ENCODE measurements at regions not wholly inside any gene's neighbourhood (a gene's known extent, or its start where the extent isn't known, plus 50 kb on each side); places are given as distances from the start of the nearest gene placed in this dataset.

DNA sequence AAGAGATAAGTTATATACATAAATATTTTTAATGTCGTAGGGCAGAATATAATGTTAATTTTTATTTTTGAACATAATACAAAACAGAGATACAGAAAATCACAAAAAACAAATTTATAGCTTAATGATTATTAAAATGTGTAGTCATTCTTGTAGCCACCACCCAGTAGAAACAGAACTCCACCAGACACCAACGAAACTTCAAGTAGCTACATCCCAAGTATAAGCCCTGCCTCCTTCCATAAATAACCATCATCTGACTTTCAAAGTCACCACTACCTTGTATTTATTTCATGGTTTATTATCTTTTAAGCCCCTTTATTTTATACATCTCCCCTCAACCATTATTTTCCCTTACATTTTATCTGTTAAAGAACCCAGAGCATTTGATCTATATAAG, 111.9 kb upstream of the ZWINT start:
- no peak overlapping the region for H4K12ac ChIP-seq (ENCODE audit: low read depth, low read length)
- H4K8ac ChIP-seq (ENCODE audit: low read depth, low read length), result no peak overlapping the region
- H3K27me3 ChIP-seq (ENCODE audit: insufficient read depth, low read length), result no peaks in the 10 kb centered on the region
- no peak overlapping the region for H2BK5ac ChIP-seq (ENCODE audit: low read depth, low read length, poor library complexity)
- H3K14ac ChIP-seq (ENCODE audit: low read length), result no peak overlapping the region
- no peaks in the 10 kb centered on the region for H3K79me2 ChIP-seq (ENCODE audit: control insufficient read depth, insufficient read depth, low read length, poor library complexity)
- DNase-seq, result no peak
- H2AFZ ChIP-seq (ENCODE audit: insufficient read depth, low read length, poor library complexity), result no peak overlapping the region
- H2BK120ac ChIP-seq (ENCODE audit: insufficient read depth, low read length, poor library complexity), result no peak overlapping the region
- no peaks in the 10 kb centered on the region for H3K36me3 ChIP-seq (ENCODE audit: control insufficient read depth in 1 of 2, insufficient read depth in 2 of 2, low read length in 2 of 2)
- no peak overlapping the region for H2AK5ac ChIP-seq (ENCODE audit: low read length)
- H3K4me2 ChIP-seq (ENCODE audit: low read length), result no peak overlapping the region
- H3K9me3 ChIP-seq (ENCODE audit: insufficient read depth, low read depth, low read length), result no peaks in the 10 kb centered on the region
- H2BK12ac ChIP-seq (ENCODE audit: low read length), result no peak overlapping the region
- H4K91ac ChIP-seq (ENCODE audit: low read depth, low read length), result no peak overlapping the region
- WGBS (ENCODE audit: extremely low coverage, insufficient coverage, insufficient read length), result no CpG with 5 or more reads among the region's 2 CpGs
- no peak overlapping the region for H3K18ac ChIP-seq (ENCODE audit: low read length)
- no peak overlapping the region for H3K9ac ChIP-seq (ENCODE audit: low read length)
- H3K4ac ChIP-seq (ENCODE audit: low read depth, low read length), result no peak overlapping the region
- no peak overlapping the region for H3K4me3 ChIP-seq (ENCODE audit: low read depth, low read length)
- H3K4me1 ChIP-seq (ENCODE audit: control insufficient read depth in 1 of 2, insufficient read depth in 2 of 2, low read length in 2 of 2), result no peaks in the 10 kb centered on the region
- H3K23ac ChIP-seq (ENCODE audit: low read length), result no peak overlapping the region
- H3K27ac ChIP-seq (ENCODE audit: low read depth, low read length), result no peak overlapping the region
- no peaks in the 10 kb centered on the region for H3K79me1 ChIP-seq (ENCODE audit: low read length)

DNA sequence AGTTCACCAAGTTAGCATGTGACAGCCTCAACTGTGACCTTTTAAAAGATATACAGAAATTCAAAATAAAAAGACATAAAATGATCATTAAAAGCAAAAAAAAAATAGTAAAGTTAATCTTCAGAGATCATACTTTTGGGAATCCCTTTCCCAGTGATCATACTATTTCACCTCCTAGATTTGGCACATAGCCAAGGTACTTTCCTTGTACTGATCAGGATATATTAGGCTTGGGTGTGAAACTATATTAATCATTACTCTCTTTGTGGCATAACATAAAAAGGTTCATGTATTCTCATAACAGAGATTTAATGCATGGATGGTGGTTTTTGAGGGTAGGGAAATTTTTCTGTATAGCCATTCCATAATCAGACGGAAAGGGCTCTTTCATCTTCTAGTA, 109.6 kb upstream of the ZWINT start:
- Histone ChIP-seq H3K79me1 (ENCODE audit: low read length) (no peaks in the 10 kb centered on the region), H3K23ac (ENCODE audit: low read length) (no peak overlapping the region), H4K8ac (ENCODE audit: low read depth, low read length) (no peak overlapping the region), H3K27ac (ENCODE audit: low read depth, low read length) (no peak overlapping the region), H3K4me1 (ENCODE audit: control insufficient read depth in 1 of 2, insufficient read depth in 2 of 2, low read length in 2 of 2) (no peaks in the 10 kb centered on the region), H3K79me2 (ENCODE audit: control insufficient read depth, insufficient read depth, low read length, poor library complexity) (no peaks in the 10 kb centered on the region), H3K14ac (ENCODE audit: low read length) (no peak overlapping the region), H3K36me3 (ENCODE audit: control insufficient read depth in 1 of 2, insufficient read depth in 2 of 2, low read length in 2 of 2) (no peaks in the 10 kb centered on the region), H2BK5ac (ENCODE audit: low read depth, low read length, poor library complexity) (no peak overlapping the region), H4K91ac (ENCODE audit: low read depth, low read length) (no peak overlapping the region), H3K27me3 (ENCODE audit: insufficient read depth, low read length) (no peaks in the 10 kb centered on the region), H3K18ac (ENCODE audit: low read length) (no peak overlapping the region), H2BK12ac (ENCODE audit: low read length) (no peak overlapping the region), H3K4ac (ENCODE audit: low read depth, low read length) (no peak overlapping the region), H2AK5ac (ENCODE audit: low read length) (no peak overlapping the region), H3K4me3 (ENCODE audit: low read depth, low read length) (no peak overlapping the region), H3K9ac (ENCODE audit: low read length) (no peak overlapping the region), H2AFZ (ENCODE audit: insufficient read depth, low read length, poor library complexity) (no peak overlapping the region), H2BK120ac (ENCODE audit: insufficient read depth, low read length, poor library complexity) (no peak overlapping the region), H4K12ac (ENCODE audit: low read depth, low read length) (no peak overlapping the region), H3K4me2 (ENCODE audit: low read length) (no peak overlapping the region), H3K9me3 (ENCODE audit: insufficient read depth, low read depth, low read length) (no peaks in the 10 kb centered on the region)
- DNase-seq, result no peak
- no CpG with 5 or more reads among the region's 1 CpG for WGBS (ENCODE audit: extremely low coverage, insufficient coverage, insufficient read length)

DNA sequence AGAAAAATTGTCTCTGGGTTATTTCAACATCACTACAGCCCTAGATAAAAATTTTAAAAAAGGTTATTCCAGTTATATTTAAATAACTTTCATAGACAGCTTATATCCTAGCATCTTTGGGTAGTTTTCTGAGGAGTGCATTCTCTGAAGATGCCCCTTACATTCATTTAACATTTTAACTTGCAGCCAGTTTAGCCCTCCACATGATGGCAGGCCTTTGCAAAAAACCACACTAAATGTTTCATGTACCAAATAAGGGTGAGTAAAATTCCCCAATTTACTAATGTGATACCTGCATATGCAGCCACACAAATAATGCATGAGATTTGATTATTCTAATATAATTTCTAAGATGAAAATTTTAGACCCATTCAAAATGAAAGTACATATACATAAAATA, 108.4 kb upstream of the ZWINT start:
- Histone ChIP-seq H3K79me2 (ENCODE audit: control insufficient read depth, insufficient read depth, low read length, poor library complexity) (no peaks in the 10 kb centered on the region), H3K4me2 (ENCODE audit: low read length) (no peak overlapping the region)

GRCh38 chr10:56466005-56466404, 104.9 kb upstream of the ZWINT start:
- Histone ChIP-seq H3K18ac (ENCODE audit: low read length) (no peak overlapping the region), H3K4ac (ENCODE audit: low read depth, low read length) (no peak overlapping the region), H3K23ac (ENCODE audit: low read length) (no peak overlapping the region), H3K79me1 (ENCODE audit: low read length) (no peaks in the 10 kb centered on the region), H2BK120ac (ENCODE audit: insufficient read depth, low read length, poor library complexity) (no peak overlapping the region), H3K4me1 (ENCODE audit: control insufficient read depth in 1 of 2, insufficient read depth in 2 of 2, low read length in 2 of 2) (no peaks in the 10 kb centered on the region), H2BK12ac (ENCODE audit: low read length) (no peak overlapping the region), H3K36me3 (ENCODE audit: control insufficient read depth in 1 of 2, insufficient read depth in 2 of 2, low read length in 2 of 2) (no peaks in the 10 kb centered on the region), H4K8ac (ENCODE audit: low read depth, low read length) (no peak overlapping the region), H2AFZ (ENCODE audit: insufficient read depth, low read length, poor library complexity) (no peak overlapping the region), H2AK5ac (ENCODE audit: low read length) (no peak overlapping the region), H3K4me3 (ENCODE audit: low read depth, low read length) (no peak overlapping the region), H3K9me3 (ENCODE audit: insufficient read depth, low read depth, low read length) (no peaks in the 10 kb centered on the region), H2BK5ac (ENCODE audit: low read depth, low read length, poor library complexity) (no peak overlapping the region), H4K91ac (ENCODE audit: low read depth, low read length) (no peak overlapping the region), H3K4me2 (ENCODE audit: low read length) (no peak overlapping the region), H3K27me3 (ENCODE audit: insufficient read depth, low read length) (no peaks in the 10 kb centered on the region), H3K79me2 (ENCODE audit: control insufficient read depth, insufficient read depth, low read length, poor library complexity) (no peaks in the 10 kb centered on the region), H4K12ac (ENCODE audit: low read depth, low read length) (no peak overlapping the region), H3K14ac (ENCODE audit: low read length) (no peak overlapping the region), H3K9ac (ENCODE audit: low read length) (no peak overlapping the region), H3K27ac (ENCODE audit: low read depth, low read length) (no peak overlapping the region)
- DNase-seq, result no peak
- WGBS (ENCODE audit: extremely low coverage, insufficient coverage, insufficient read length), result no CpG with 5 or more reads among the region's 6 CpGs

More for the DNA sequence above, 108.4 kb upstream of the ZWINT start:
- Histone ChIP-seq H3K36me3 (ENCODE audit: control insufficient read depth in 1 of 2, insufficient read depth in 2 of 2, low read length in 2 of 2) (no peaks in the 10 kb centered on the region), H3K4me1 (ENCODE audit: control insufficient read depth in 1 of 2, insufficient read depth in 2 of 2, low read length in 2 of 2) (no peaks in the 10 kb centered on the region), H3K18ac (ENCODE audit: low read length) (no peak overlapping the region), H3K9me3 (ENCODE audit: insufficient read depth, low read depth, low read length) (no peaks in the 10 kb centered on the region), H2AK5ac (ENCODE audit: low read length) (no peak overlapping the region), H3K27me3 (ENCODE audit: insufficient read depth, low read length) (no peaks in the 10 kb centered on the region), H4K91ac (ENCODE audit: low read depth, low read length) (no peak overlapping the region), H2BK5ac (ENCODE audit: low read depth, low read length, poor library complexity) (no peak overlapping the region), H3K4me3 (ENCODE audit: low read depth, low read length) (no peak overlapping the region), H2AFZ (ENCODE audit: insufficient read depth, low read length, poor library complexity) (no peak overlapping the region), H4K8ac (ENCODE audit: low read depth, low read length) (no peak overlapping the region), H3K4ac (ENCODE audit: low read depth, low read length) (no peak overlapping the region), H3K27ac (ENCODE audit: low read depth, low read length) (no peak overlapping the region), H3K14ac (ENCODE audit: low read length) (no peak overlapping the region), H4K12ac (ENCODE audit: low read depth, low read length) (no peak overlapping the region), H3K9ac (ENCODE audit: low read length) (no peak overlapping the region), H2BK12ac (ENCODE audit: low read length) (no peak overlapping the region), H2BK120ac (ENCODE audit: insufficient read depth, low read length, poor library complexity) (no peak overlapping the region), H3K23ac (ENCODE audit: low read length) (no peak overlapping the region), H3K79me1 (ENCODE audit: low read length) (no peaks in the 10 kb centered on the region)
- no peak for DNase-seq

DNA sequence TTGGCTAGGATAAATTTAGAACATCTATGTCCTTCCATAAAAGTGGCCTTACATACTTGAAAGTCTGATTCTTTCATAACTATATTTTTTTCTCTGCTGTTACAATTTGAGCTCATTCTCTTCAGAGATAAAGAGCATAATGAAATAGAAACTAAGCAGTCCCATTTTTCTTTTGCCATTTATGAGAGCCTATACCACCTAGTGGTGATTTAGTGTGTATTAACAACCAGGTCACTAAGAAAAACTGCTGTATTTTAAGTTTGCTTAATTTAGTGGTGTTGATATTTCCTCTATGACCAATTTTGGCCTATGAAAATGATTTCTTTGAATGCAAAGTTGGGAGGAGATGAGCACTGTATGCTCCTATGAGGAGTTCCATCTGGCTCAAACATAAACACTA, 88.7 kb upstream of the ZWINT start:
- H3K9ac ChIP-seq (ENCODE audit: low read length), result no peak overlapping the region
- no peak overlapping the region for H3K4me2 ChIP-seq (ENCODE audit: low read length)
- H3K18ac ChIP-seq (ENCODE audit: low read length), result no peak overlapping the region
- H3K4me3 ChIP-seq (ENCODE audit: low read depth, low read length), result no peak overlapping the region
- no peak for DNase-seq
- no peaks in the 10 kb centered on the region for H3K27me3 ChIP-seq (ENCODE audit: insufficient read depth, low read length)
- no peak overlapping the region for H2BK12ac ChIP-seq (ENCODE audit: low read length)
- H2BK120ac ChIP-seq (ENCODE audit: insufficient read depth, low read length, poor library complexity), result no peak overlapping the region
- H3K14ac ChIP-seq (ENCODE audit: low read length), result no peak overlapping the region
- no peak overlapping the region for H4K8ac ChIP-seq (ENCODE audit: low read depth, low read length)
- no peaks in the 10 kb centered on the region for H3K79me1 ChIP-seq (ENCODE audit: low read length)
- H3K79me2 ChIP-seq (ENCODE audit: control insufficient read depth, insufficient read depth, low read length, poor library complexity), result no peaks in the 10 kb centered on the region
- H2BK5ac ChIP-seq (ENCODE audit: low read depth, low read length, poor library complexity), result no peak overlapping the region
- no peak overlapping the region for H4K91ac ChIP-seq (ENCODE audit: low read depth, low read length)
- H3K4me1 ChIP-seq (ENCODE audit: control insufficient read depth in 1 of 2, insufficient read depth in 2 of 2, low read length in 2 of 2), result no peaks in the 10 kb centered on the region
- no peak overlapping the region for H3K4ac ChIP-seq (ENCODE audit: low read depth, low read length)
- H4K12ac ChIP-seq (ENCODE audit: low read depth, low read length), result no peak overlapping the region
- no peak overlapping the region for H2AK5ac ChIP-seq (ENCODE audit: low read length)
- no peak overlapping the region for H2AFZ ChIP-seq (ENCODE audit: insufficient read depth, low read length, poor library complexity)
- no peaks in the 10 kb centered on the region for H3K36me3 ChIP-seq (ENCODE audit: control insufficient read depth in 1 of 2, insufficient read depth in 2 of 2, low read length in 2 of 2)
- H3K23ac ChIP-seq (ENCODE audit: low read length), result no peak overlapping the region
- H3K27ac ChIP-seq (ENCODE audit: low read depth, low read length), result no peak overlapping the region
- peaks cover 3% of the 10 kb centered on the region for H3K9me3 ChIP-seq (ENCODE audit: insufficient read depth, low read depth, low read length)

All from trophoblast cell (in vitro differentiated cells and primary cell).